NCI-H2171 treated with DMSO at 0.1 percent for 48 hours (cell line): ENCODE measurements at regions not wholly inside any gene's neighbourhood (a gene's known extent, or its start where the extent isn't known, plus 50 kb on each side); places are given as distances from the start of the nearest gene placed in this dataset.

Experiments used
- DNase-seq: peaks from one replicate; lab custom pipeline; 2025; lab: John Stamatoyannopoulos, UW

- no peak for DNase-seq
Observed at GRCh38 chr2:41934329-41934958, 113.4 kb upstream of the PKDCC start.

GRCh38 chr2:41935002-41935401 is 112.8 kb upstream of the PKDCC start:
- no peak for DNase-seq

GRCh38 chr2:41935825-41936224 is 112.0 kb upstream of the PKDCC start:
- DNase-seq: no peak

GRCh38 chr2:41936771-41937463 is 110.9 kb upstream of the PKDCC start:
- DNase-seq: no peak

- DNase-seq: no peak
Observed at GRCh38 chr2:41937464-41937906, 110.3 kb upstream of the PKDCC start.

- no peak for DNase-seq
Observed at GRCh38 chr2:41937921-41938708, 109.7 kb upstream of the PKDCC start.

GRCh38 chr2:41940060-41940744 is 107.6 kb upstream of the PKDCC start:
- DNase-seq: no peak

- no peak for DNase-seq
Observed at GRCh38 chr2:41940745-41941063, 107.1 kb upstream of the PKDCC start.

- no peak for DNase-seq
Observed at GRCh38 chr2:41941831-41942230, 106.0 kb upstream of the PKDCC start.

- no peak for DNase-seq
Observed at GRCh38 chr2:41942278-41942677, 105.5 kb upstream of the PKDCC start.

- no peak for DNase-seq
Observed at GRCh38 chr2:41943159-41943558, 104.7 kb upstream of the PKDCC start.

- DNase-seq: no peak
Observed at GRCh38 chr2:41944220-41944880, 103.5 kb upstream of the PKDCC start.

- DNase-seq: no peak
Observed at GRCh38 chr2:41947701-41948396, 100.0 kb upstream of the PKDCC start.

- no peak for DNase-seq
Observed at GRCh38 chr2:41948397-41948763, 99.4 kb upstream of the PKDCC start.

- DNase-seq: no peak
Observed at GRCh38 chr2:41949091-41949882, 98.5 kb upstream of the PKDCC start.

GRCh38 chr2:41949883-41950665 is 97.7 kb upstream of the PKDCC start:
- no peak for DNase-seq

- DNase-seq: no peak
Observed at GRCh38 chr2:41950666-41950960, 97.2 kb upstream of the PKDCC start.

- DNase-seq: no peak
Observed at GRCh38 chr2:41954304-41955291, 93.2 kb upstream of the PKDCC start.
